ENCODE measurements at regions not wholly inside any gene's neighbourhood (a gene's known extent, or its start where the extent isn't known, plus 50 kb on each side); places are given as distances from the start of the nearest gene placed in this dataset.

DNA sequence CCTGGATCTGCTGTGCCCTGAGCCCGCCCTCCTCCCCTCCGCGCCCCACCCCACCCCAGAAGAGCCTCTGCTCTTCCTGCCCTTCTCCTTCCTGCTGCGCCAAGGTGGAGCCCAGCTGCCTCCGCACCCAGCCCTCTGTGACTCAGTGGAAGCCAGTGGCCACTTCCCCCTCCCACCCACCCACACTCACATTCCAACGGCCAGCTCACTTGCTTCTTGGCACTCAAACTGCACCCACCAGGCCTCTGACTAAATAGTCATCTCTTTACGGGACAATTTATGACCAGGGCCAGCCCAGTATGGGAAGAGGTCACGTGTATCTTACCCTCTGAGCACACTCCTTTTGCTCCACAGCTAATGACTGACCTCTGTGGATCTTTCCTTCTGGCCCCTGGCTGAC is 150.4 kb upstream of the SLC1A4 start:
- TF ChIP-seq, protein P1, sequence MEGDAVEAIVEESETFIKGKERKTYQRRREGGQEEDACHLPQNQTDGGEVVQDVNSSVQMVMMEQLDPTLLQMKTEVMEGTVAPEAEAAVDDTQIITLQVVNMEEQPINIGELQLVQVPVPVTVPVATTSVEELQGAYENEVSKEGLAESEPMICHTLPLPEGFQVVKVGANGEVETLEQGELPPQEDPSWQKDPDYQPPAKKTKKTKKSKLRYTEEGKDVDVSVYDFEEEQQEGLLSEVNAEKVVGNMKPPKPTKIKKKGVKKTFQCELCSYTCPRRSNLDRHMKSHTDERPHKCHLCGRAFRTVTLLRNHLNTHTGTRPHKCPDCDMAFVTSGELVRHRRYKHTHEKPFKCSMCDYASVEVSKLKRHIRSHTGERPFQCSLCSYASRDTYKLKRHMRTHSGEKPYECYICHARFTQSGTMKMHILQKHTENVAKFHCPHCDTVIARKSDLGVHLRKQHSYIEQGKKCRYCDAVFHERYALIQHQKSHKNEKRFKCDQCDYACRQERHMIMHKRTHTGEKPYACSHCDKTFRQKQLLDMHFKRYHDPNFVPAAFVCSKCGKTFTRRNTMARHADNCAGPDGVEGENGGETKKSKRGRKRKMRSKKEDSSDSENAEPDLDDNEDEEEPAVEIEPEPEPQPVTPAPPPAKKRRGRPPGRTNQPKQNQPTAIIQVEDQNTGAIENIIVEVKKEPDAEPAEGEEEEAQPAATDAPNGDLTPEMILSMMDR (IDR thresholded peaks at IDR 0.05) = no peak
- TF ChIP-seq REST (IDR thresholded peaks at IDR 0.05; ENCODE audit: insufficient read depth in 1 of 2, low read depth in 2 of 2, low read length in 1 of 2) (no peak), SIN3A (IDR thresholded peaks at IDR 0.05; ENCODE audit: borderline replicate concordance, insufficient read depth, low read depth, low read length) (no peak), POLR2AphosphoS5 (IDR thresholded peaks at IDR 0.05; ENCODE audit: low read depth, low read length) (no peak)
